Activated gamma-delta T cell treated with anti-CD3 and anti-CD28 coated beads, Interleukin-2, amount 50 U/mL, for 16 hours (primary cell): ENCODE measurements at regions not wholly inside any gene's neighbourhood (a gene's known extent, or its start where the extent isn't known, plus 50 kb on each side); places are given as distances from the start of the nearest gene placed in this dataset.

ENCODE experiments used
- DNase-seq: peaks from one replicate; pipeline ENCODE4 v3.0.0-alpha.2; 2020; ENCODE audit warnings: low read depth

- DNase-seq: no peak
Observed at GRCh38 chr2:120440521-120441350, 94.8 kb downstream of the INHBB start.

- no peak for DNase-seq
Observed at GRCh38 chr2:120441351-120441700, 95.4 kb downstream of the INHBB start.

- no peak for DNase-seq
Observed at GRCh38 chr2:120441744-120442471, 96.0 kb downstream of the INHBB start.

GRCh38 chr2:120442541-120442922 lies 96.6 kb downstream of the INHBB start:
- DNase-seq: no peak

GRCh38 chr2:120442923-120443571 lies 97.1 kb downstream of the INHBB start:
- no peak for DNase-seq

GRCh38 chr2:120443946-120444345 lies 98.0 kb downstream of the INHBB start:
- no peak for DNase-seq

- no peak for DNase-seq
Observed at GRCh38 chr2:120444691-120445240, 98.8 kb downstream of the INHBB start.

GRCh38 chr2:120445449-120446143 lies 99.7 kb downstream of the INHBB start:
- DNase-seq: no peak

GRCh38 chr2:120446236-120447126 lies 100.5 kb downstream of the INHBB start:
- no peak for DNase-seq

GRCh38 chr2:120447127-120447785 lies 101.3 kb downstream of the INHBB start:
- DNase-seq: no peak

- DNase-seq: no peak
Observed at GRCh38 chr2:120448436-120448835, 102.5 kb downstream of the INHBB start.

- no peak for DNase-seq
Observed at GRCh38 chr2:120448961-120449810, 103.2 kb downstream of the INHBB start.

GRCh38 chr2:120450196-120450820 lies 104.4 kb downstream of the INHBB start:
- no peak for DNase-seq

GRCh38 chr2:120451334-120451733 lies 105.4 kb downstream of the INHBB start:
- DNase-seq: no peak

- DNase-seq: no peak
Observed at GRCh38 chr2:120452131-120452530, 106.2 kb downstream of the INHBB start.

GRCh38 chr2:120452945-120453634 lies 107.2 kb downstream of the INHBB start:
- DNase-seq: no peak

- no peak for DNase-seq
Observed at GRCh38 chr2:120453635-120453998, 107.7 kb downstream of the INHBB start.

- no peak for DNase-seq
Observed at GRCh38 chr2:120454654-120455385, 108.9 kb downstream of the INHBB start.
